ENCODE measurements at regions not wholly inside any gene's neighbourhood (a gene's known extent, or its start where the extent isn't known, plus 50 kb on each side); places are given as distances from the start of the nearest gene placed in this dataset.

DNA sequence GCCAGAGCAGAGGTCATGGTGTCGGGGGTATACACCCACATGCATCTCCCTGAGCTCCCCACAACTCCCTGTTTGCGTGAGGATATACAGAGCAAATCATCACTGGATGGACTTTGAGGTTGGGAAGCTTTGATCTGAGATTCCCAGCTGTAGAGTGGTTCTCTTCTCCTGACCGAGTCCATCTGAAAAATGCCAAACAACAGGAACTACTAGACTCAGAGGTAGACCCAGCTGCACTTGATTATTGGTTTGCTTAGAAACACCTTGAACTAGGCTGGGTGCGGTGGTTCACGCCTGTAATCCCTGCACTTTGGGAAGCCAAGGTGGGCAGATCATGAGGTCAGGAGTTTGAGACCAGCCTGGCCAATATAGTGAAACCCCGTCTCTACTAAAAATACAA, 125.0 kb downstream of the UNC5CL start:
- no peak for DNase-seq (ENCODE audit: low read depth in 1 of 2, low spot score in 2 of 2)
- Histone ChIP-seq H3K4me1 (replicated peaks) (0 out of 2 replicates have a peak, but pooled peaks cover 4% of the 10 kb centered on the region), H3K27me3 (replicated peaks) (no peaks in the 10 kb centered on the region), H3K27ac (no peak overlapping the region), H3K36me3 (no peaks in the 10 kb centered on the region), H3K9me3 (replicated peaks) (no peaks in the 10 kb centered on the region), H3K4me3 (no peak overlapping the region)

DNA sequence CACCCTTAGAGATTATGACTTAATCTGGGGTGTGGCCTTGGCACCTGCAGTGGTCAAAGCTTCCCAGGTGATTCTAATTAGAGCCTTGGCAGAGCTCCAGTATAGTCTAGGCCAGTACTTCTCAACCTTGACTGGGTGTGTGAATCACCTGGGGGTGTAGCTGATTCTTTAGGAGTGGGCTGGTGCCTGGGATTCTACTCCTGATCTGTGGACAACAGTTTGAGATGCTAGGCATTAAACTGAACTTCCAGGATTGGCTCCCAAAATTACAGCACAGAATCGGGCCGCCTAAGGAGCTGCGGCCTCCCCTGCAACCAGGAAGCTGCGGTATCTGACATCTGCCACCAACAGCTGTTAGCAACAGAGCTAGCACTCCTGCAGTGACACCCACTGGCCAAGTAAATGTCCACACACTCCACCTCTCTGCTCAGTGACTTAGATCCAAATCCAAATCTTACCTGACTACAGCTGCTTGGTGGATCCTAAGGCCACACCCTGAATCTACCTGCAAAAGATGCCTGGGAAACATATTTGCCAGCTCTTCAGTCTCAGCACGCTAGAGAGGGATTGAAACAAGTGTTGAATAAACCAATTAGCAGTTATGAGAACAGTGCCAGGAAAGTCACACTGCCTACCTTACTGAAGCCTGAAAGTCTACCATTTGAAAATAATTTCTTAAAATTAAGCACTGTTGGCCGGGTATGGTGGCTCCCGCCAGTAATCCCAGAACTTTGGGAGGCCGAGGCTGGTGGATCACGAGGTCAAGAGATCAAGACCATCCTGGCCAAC, 126.7 kb downstream of the UNC5CL start:
- H3K27me3 ChIP-seq (replicated peaks), result no peaks in the 10 kb centered on the region
- H3K4me3 ChIP-seq, result no peak overlapping the region
- no peaks in the 10 kb centered on the region for H3K36me3 ChIP-seq
- no peaks in the 10 kb centered on the region for H3K9me3 ChIP-seq (replicated peaks)
- peaks cover 1% of the 10 kb centered on the region for H3K4me1 ChIP-seq (replicated peaks)
- DNase-seq (ENCODE audit: low read depth in 1 of 2, low spot score in 2 of 2), result no peak
- H3K27ac ChIP-seq, result no peak overlapping the region

DNA sequence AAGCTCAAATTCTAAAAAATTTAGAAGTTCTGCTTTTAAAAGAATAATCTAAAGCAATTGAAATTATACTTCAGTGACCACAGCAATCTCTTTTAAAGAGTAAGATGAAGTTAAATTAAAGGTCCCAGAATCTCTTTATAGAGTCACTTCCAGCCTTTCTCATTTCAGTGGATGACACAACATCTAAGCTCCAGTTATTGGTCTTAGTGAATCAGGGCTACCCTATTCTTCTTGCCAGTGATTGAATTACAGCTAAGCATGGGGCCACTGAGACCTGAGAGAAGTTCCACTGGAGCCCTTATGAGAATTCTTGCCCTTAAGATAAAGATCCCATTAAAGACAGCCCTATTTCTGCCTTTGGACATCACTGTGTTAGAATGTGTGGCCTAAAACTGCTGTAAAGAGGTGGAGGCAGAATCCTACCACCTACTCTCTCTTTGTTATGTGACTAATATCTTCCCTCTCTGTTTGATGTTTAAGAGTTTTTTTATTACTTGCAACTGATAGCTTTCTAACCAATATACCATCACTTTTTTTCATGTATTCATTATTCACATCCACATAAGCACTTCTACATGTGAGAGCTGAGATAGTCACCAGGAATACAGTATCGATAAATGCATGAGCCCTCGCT, 128.6 kb downstream of the UNC5CL start:
- DNase-seq (ENCODE audit: low read depth in 1 of 2, low spot score in 2 of 2), result no peak
- no peaks in the 10 kb centered on the region for H3K9me3 ChIP-seq (replicated peaks)
- no peak overlapping the region for H3K27ac ChIP-seq
- H3K27me3 ChIP-seq (replicated peaks), result no peaks in the 10 kb centered on the region
- peaks cover 8% of the 10 kb centered on the region for H3K4me1 ChIP-seq (replicated peaks)
- no peaks in the 10 kb centered on the region for H3K36me3 ChIP-seq
- no peak overlapping the region for H3K4me3 ChIP-seq

DNA sequence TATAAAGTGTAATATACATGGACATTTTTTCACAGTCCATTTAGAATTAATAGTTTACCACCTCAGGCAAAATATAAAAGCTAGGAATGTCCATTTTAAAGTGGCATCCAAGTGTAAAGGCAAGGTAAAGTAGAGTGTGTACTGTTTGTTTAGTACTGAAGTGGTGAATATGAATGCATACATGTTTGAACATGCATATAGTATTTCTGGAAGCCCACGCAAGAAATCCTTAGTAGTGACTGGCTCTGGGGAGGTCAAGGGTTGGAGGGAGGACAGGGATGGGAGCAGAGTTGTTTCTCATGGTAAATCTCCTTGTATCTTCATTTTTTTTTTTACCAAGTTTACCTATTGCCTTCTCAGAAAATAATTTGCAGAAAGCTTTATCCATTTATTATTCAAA, 129.2 kb downstream of the UNC5CL start:
- Histone ChIP-seq H3K27me3 (replicated peaks) (peaks cover 3% of the 10 kb centered on the region; the same call in 1 of the 2 replicates), H3K27ac (no peak overlapping the region), H3K4me3 (no peak overlapping the region), H3K4me1 (replicated peaks) (peaks cover 8% of the 10 kb centered on the region), H3K9me3 (replicated peaks) (no peaks in the 10 kb centered on the region), H3K36me3 (no peaks in the 10 kb centered on the region)
- DNase-seq (ENCODE audit: low read depth in 1 of 2, low spot score in 2 of 2), result no peak

DNA sequence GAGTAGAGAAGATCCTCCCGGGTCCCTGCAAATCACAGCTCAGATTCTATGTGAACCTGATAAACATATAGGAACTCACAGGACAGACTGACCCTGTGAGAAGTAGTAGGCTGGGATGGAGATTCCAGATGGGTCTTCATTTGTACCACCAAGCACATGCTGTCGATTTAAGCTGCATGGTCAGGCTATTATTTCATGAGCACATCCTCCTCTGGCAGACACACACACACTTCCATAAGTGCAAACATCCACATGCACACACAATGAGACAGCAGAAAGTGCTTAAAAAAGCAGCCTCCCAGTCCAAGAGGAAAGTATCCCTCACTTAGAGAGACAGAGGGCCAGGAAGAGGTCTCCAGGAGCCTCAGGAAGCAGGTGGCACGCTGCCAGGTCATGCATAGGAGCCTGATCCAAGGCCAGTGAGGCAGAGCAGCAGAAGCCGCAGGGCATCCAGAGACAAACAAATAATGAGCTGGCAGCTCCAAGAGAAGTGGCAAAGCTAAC, 131.8 kb downstream of the UNC5CL start:
- peak; percentile 43 to 59 for DNase-seq (ENCODE audit: low read depth in 1 of 2, low spot score in 2 of 2)
- H3K4me1 ChIP-seq (replicated peaks), result peaks cover 8% of the 10 kb centered on the region
- no peaks in the 10 kb centered on the region for H3K36me3 ChIP-seq
- H3K4me3 ChIP-seq, result no peak overlapping the region
- H3K27me3 ChIP-seq (replicated peaks), result peaks cover 4% of the 10 kb centered on the region; the same call in 1 of the 2 replicates
- no peak overlapping the region for H3K27ac ChIP-seq
- no peaks in the 10 kb centered on the region for H3K9me3 ChIP-seq (replicated peaks)

DNA sequence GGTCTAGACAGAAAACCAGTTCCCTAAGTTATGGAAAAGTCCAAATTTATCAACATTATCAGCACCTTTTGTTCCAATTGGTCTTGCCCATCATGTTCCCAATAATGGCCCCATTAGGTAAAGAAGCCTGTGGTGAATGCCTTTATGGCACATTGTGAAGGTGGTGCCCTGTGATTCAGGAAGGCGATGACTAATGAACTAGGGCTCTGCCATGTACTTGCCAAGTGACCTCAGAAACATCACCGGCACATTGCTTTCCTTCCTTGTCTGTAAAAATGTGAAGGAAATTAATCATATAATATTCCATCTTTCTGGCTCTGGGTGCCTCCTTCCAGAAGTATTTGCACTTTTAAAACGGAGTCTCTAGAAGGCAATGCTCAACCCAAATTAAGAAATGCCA, 132.3 kb downstream of the UNC5CL start:
- H3K27me3 ChIP-seq (replicated peaks), result peaks cover 4% of the 10 kb centered on the region; the same call in 1 of the 2 replicates
- no peaks in the 10 kb centered on the region for H3K36me3 ChIP-seq
- peaks cover 8% of the 10 kb centered on the region for H3K4me1 ChIP-seq (replicated peaks)
- H3K27ac ChIP-seq, result no peak overlapping the region
- H3K4me3 ChIP-seq, result no peak overlapping the region
- DNase-seq (ENCODE audit: low read depth in 1 of 2, low spot score in 2 of 2), result no peak
- H3K9me3 ChIP-seq (replicated peaks), result no peaks in the 10 kb centered on the region

DNA sequence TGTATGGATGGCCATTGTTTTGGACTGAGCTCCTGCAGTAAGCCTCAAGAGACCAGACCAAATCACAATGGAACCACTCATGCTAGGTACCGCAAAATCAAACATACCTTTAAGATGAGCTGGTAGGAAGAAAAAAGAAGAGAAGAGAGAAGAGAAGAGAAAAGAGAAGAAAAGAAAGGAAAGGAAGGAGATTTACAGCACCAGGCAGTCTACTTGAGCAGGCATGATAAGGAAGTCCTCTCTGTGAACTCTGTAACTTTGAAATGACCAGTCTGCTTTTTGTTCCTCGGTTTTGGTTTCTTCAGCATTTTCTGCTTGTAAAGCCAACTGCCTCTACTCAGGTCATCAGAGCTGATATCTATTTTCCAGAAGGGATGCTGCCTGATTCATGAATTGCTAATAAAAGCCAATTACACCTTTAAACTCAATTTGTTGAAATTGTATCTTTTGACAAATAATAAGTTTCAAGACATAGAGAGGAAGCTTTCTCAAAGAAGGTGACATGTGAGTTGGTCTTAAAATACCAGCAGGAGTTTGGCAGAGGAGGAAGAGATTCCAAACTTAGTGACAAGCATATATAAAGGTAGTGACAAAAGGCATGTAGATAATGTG, 134.3 kb downstream of the UNC5CL start:
- Histone ChIP-seq H3K27ac (no peak overlapping the region), H3K4me3 (no peak overlapping the region), H3K27me3 (replicated peaks) (peaks cover 4% of the 10 kb centered on the region; the same call in 1 of the 2 replicates), H3K36me3 (no peaks in the 10 kb centered on the region), H3K9me3 (replicated peaks) (no peaks in the 10 kb centered on the region), H3K4me1 (replicated peaks) (peaks cover 8% of the 10 kb centered on the region)
- no peak for DNase-seq (ENCODE audit: low read depth in 1 of 2, low spot score in 2 of 2)

DNA sequence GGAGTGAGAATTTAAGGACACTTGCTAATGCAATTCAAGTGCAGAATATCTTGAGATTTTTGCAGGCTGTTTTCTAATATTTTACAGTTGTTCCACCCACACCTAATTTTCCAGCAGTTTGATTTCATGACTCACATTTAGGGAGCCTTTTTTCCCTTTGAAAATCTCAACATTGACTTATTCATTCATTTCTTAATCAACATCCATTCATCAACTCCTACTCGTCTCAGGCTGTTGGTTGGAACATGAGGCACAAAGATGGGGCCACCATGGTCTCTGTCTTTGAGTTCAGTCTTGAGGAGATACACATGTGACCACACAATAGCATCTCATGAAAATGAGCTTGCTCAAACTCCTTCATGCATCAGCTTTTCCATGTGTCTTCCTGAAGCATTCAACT, 135.6 kb downstream of the UNC5CL start:
- H3K27ac ChIP-seq, result no peak overlapping the region
- no peaks in the 10 kb centered on the region for H3K9me3 ChIP-seq (replicated peaks)
- H3K36me3 ChIP-seq, result no peaks in the 10 kb centered on the region
- peaks cover 8% of the 10 kb centered on the region for H3K4me1 ChIP-seq (replicated peaks)
- no peak overlapping the region for H3K4me3 ChIP-seq
- no peak for DNase-seq (ENCODE audit: low read depth in 1 of 2, low spot score in 2 of 2)
- peaks cover 4% of the 10 kb centered on the region; the same call in 1 of the 2 replicates for H3K27me3 ChIP-seq (replicated peaks)

DNA sequence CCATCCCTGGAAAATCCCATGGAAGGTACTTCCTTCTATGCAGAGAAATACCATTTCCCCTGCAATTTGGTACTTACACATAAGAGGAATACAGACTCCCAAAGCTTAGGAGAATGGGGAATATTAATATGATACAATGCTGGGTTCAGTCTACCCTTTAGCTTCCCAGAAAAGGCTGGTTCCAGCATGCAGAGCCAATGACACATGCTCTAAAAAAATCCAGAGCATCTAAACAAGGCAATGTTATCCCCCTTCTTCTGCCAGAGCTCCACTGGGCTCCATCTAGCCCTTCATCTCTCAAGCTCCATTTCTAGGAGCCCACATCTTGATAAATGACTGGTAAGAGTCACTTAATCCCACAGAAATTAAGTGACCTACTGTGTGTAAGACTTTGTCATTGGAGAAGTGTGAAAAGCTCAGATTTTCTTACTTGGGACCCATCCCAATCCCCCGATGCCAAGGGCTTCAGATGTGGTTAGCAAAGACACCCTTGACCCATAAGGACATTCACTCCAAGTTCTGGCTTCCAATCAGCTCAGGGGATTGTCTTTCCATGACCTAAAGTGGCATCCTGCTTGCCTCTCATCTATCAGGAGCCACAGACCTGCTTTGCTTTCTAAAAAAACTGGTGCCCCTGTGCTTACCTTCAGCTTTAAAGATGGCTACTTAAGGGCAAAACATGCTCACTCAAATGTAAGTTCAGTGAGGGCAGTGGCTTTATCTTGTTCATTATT, 137.5 kb downstream of the UNC5CL start:
- H3K27ac ChIP-seq, result no peak overlapping the region
- H3K9me3 ChIP-seq (replicated peaks), result no peaks in the 10 kb centered on the region
- H3K36me3 ChIP-seq, result no peaks in the 10 kb centered on the region
- no peak overlapping the region for H3K4me3 ChIP-seq
- no peaks in the 10 kb centered on the region; the same call in 1 of the 2 replicates for H3K4me1 ChIP-seq (replicated peaks)
- peaks cover 4% of the 10 kb centered on the region; the same call in 1 of the 2 replicates for H3K27me3 ChIP-seq (replicated peaks)
- no peak for DNase-seq (ENCODE audit: low read depth in 1 of 2, low spot score in 2 of 2)

DNA sequence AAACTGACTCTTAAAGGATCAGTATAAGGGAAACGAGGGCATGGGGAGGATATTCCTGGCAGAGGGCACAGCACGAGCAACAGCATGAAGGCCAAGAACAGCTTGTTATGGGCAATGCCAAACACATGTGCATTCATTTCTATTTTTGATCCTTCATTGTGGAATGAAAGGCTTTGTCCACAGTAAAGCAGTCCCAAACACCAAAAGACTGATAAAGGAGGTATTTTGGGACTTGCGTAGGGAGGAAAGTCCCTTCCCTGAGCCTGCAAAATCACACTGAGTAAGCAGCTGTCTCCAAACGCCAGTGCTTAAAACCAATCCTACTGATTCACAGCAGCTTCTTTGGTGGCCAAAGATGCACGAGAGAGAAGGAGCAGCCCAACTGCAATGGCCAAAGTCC, 138.2 kb downstream of the UNC5CL start:
- no peaks in the 10 kb centered on the region; the same call in 1 of the 2 replicates for H3K4me1 ChIP-seq (replicated peaks)
- peak in 1 of 2 experiments; percentile 18 for DNase-seq (ENCODE audit: low read depth in 1 of 2, low spot score in 2 of 2)
- no peak overlapping the region for H3K27ac ChIP-seq
- peaks cover 4% of the 10 kb centered on the region; the same call in 1 of the 2 replicates for H3K27me3 ChIP-seq (replicated peaks)
- H3K9me3 ChIP-seq (replicated peaks), result no peaks in the 10 kb centered on the region
- H3K4me3 ChIP-seq, result no peak overlapping the region
- no peaks in the 10 kb centered on the region for H3K36me3 ChIP-seq

DNA sequence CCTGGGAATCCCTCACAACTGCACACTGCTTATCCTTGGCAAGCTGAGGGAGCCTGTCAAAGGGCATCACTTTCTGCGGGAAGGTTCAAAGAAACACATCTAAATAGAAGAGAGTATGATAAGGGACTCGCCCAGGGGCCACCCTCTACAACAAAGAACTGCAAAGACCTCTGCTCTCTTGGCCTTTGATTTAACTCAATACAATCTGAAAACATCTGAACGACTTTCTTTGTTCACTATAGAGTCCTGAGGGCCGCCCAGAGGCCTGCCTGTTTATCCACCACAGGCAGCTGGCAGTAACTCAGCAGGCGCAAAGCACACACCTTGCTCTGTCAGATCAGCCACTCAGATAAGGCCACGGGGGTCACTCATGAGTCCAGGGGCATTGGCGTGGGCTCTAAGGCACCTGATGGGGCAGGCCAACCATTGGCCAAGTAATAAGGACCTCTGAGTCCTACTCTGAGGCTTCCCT, 139.3 kb downstream of the UNC5CL start:
- Histone ChIP-seq H3K4me1 (replicated peaks) (peaks cover 6% of the 10 kb centered on the region), H3K27ac (no peak overlapping the region), H3K36me3 (no peaks in the 10 kb centered on the region), H3K27me3 (replicated peaks) (no peaks in the 10 kb centered on the region; the same call in 1 of the 2 replicates), H3K4me3 (no peak overlapping the region), H3K9me3 (replicated peaks) (no peaks in the 10 kb centered on the region; the same call in 1 of the 2 replicates)
- no peak for DNase-seq (ENCODE audit: low read depth in 1 of 2, low spot score in 2 of 2)

DNA sequence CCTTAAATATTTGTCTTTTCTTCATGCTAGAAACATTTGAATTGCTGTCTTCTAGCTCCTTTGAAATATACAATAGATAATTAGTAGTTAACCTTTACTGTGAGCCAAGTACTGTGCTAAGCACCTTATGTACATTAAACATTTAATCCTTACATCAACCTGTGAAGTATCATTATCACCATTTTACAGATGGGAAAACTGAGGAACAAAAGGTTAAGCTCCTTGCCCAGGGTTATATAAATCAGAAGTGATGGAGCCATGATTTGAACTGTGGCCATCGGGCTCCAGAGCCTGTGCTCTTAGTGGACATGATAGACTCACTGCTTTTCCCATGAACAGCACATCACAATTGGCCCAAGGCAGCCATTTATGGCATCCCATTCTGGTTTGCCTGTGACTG, 140.9 kb downstream of the UNC5CL start:
- Histone ChIP-seq H3K36me3 (no peaks in the 10 kb centered on the region), H3K27me3 (replicated peaks) (no peaks in the 10 kb centered on the region), H3K9me3 (replicated peaks) (no peaks in the 10 kb centered on the region; the same call in 1 of the 2 replicates), H3K4me1 (replicated peaks) (peaks cover 6% of the 10 kb centered on the region), H3K27ac (no peak overlapping the region), H3K4me3 (no peak overlapping the region)
- DNase-seq (ENCODE audit: low read depth in 1 of 2, low spot score in 2 of 2), result no peak

DNA sequence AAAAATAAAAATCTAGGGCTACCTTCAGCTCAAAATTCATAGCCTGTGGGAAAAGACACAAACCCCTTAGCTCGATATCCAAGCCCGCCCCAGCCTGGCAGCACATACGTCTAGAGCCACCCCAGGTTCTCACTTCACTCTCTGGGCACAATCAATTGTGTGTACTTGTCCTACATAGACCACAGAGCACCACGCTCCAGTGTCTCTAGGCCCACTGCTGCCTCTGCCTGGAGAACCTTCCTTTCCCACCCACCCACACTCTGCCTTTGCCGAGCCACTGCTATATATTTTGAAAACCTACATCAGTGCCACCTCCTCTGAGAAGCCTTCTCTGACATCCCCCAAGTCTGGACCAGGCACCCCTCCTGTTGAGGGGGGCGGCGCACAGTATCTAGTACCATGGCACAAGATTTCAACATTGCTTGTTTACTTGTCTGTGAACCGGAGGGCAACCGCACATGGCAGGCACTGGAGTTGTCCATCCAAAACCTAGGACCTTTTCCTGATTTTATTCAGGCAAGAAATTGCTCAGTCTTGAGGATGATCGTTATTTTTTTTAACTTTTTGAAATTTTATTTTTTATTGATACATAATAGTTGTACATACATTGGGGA, 141.5 kb downstream of the UNC5CL start:
- no peak for DNase-seq (ENCODE audit: low read depth in 1 of 2, low spot score in 2 of 2)
- no peaks in the 10 kb centered on the region for H3K36me3 ChIP-seq

More for the DNA sequence above, 141.5 kb downstream of the UNC5CL start:
- peaks cover 6% of the 10 kb centered on the region for H3K4me1 ChIP-seq (replicated peaks)
- H3K27ac ChIP-seq, result no peak overlapping the region
- H3K27me3 ChIP-seq (replicated peaks), result no peaks in the 10 kb centered on the region
- no peaks in the 10 kb centered on the region; the same call in 1 of the 2 replicates for H3K9me3 ChIP-seq (replicated peaks)
- no peak overlapping the region for H3K4me3 ChIP-seq

All from SJSA1 (cell line).